Muscle of back (tissue), 3 donors: ENCODE measurements at regions not wholly inside any gene's neighbourhood (a gene's known extent, or its start where the extent isn't known, plus 50 kb on each side); places are given as distances from the start of the nearest gene placed in this dataset.

ENCODE experiments used
- DNase-seq, 3 donors: peaks; one replicate each; pipeline versions ENCODE4 v3.0.0 to v3.0.0-alpha.2; 2013

GRCh38 chr6:133693565-133693964, 195.3 kb upstream of the TCF21 start:
- no peak for DNase-seq

GRCh38 chr6:133697185-133697584, 191.7 kb upstream of the TCF21 start:
- DNase-seq = no peak

GRCh38 chr6:133697666-133698065, 191.2 kb upstream of the TCF21 start:
- peak; percentile 18 to 52 (median 40) for DNase-seq

- DNase-seq = no peak
Observed at GRCh38 chr6:133698272-133698671, 190.6 kb upstream of the TCF21 start.

GRCh38 chr6:133699741-133700385, 189.1 kb upstream of the TCF21 start:
- DNase-seq = no peak

GRCh38 chr6:133701633-133702331, 187.1 kb upstream of the TCF21 start:
- DNase-seq = peak in 2 of 3 donors; percentile 46 to 69

- DNase-seq = no peak
Observed at GRCh38 chr6:133704371-133704770, 184.5 kb upstream of the TCF21 start.

- DNase-seq = peak; percentile 82 to 90 (median 83)
Observed at GRCh38 chr6:133705066-133705465, 183.8 kb upstream of the TCF21 start.

GRCh38 chr6:133705731-133706130, 183.2 kb upstream of the TCF21 start:
- peak in 2 of 3 donors; percentile 19 to 52 for DNase-seq

GRCh38 chr6:133707456-133707855, 181.5 kb upstream of the TCF21 start:
- peak in 2 of 3 donors; percentile 26 to 86 for DNase-seq

- DNase-seq = no peak
Observed at GRCh38 chr6:133710826-133711225, 178.1 kb upstream of the TCF21 start.

- no peak for DNase-seq
Observed at GRCh38 chr6:133715270-133715669, 173.6 kb upstream of the TCF21 start.

- DNase-seq = peak in 1 of 3 donors; percentile 45
Observed at GRCh38 chr6:133724726-133725125, 164.2 kb upstream of the TCF21 start.

- no peak for DNase-seq
Observed at GRCh38 chr6:133726188-133726587, 162.7 kb upstream of the TCF21 start.

- DNase-seq = peak in 1 of 3 donors; percentile 46
Observed at GRCh38 chr6:133730881-133731280, 158.0 kb upstream of the TCF21 start.

GRCh38 chr6:133740218-133740617, 148.7 kb upstream of the TCF21 start:
- no peak for DNase-seq

GRCh38 chr6:133740816-133741215, 148.1 kb upstream of the TCF21 start:
- DNase-seq = peak in 1 of 3 donors; percentile 50

- DNase-seq = peak in 1 of 3 donors; percentile 47
Observed at GRCh38 chr6:133741375-133741861, 147.5 kb upstream of the TCF21 start.

GRCh38 chr6:133743621-133744020, 145.3 kb upstream of the TCF21 start:
- no peak for DNase-seq

GRCh38 chr6:133746417-133746770, 142.5 kb upstream of the TCF21 start:
- DNase-seq = no peak

GRCh38 chr6:133748628-133749027, 140.3 kb upstream of the TCF21 start:
- peak in 1 of 3 donors; percentile 14 for DNase-seq

- DNase-seq = no peak
Observed at GRCh38 chr6:133749427-133749826, 139.5 kb upstream of the TCF21 start.

- peak in 1 of 3 donors; percentile 53 for DNase-seq
Observed at GRCh38 chr6:133752129-133752528, 136.8 kb upstream of the TCF21 start.
